ENCODE measurements at regions not wholly inside any gene's neighbourhood (a gene's known extent, or its start where the extent isn't known, plus 50 kb on each side); places are given as distances from the start of the nearest gene placed in this dataset.

GRCh38 chr18:65425366-65425765, 325.4 kb upstream of the CDH7 start:
- TF ChIP-seq CTCF (IDR thresholded peaks at IDR 0.05) (no peak), POLR2A (IDR thresholded peaks at IDR 0.05) (no peak)
